Keratinocyte (primary cell): ENCODE measurements at regions not wholly inside any gene's neighbourhood (a gene's known extent, or its start where the extent isn't known, plus 50 kb on each side); places are given as distances from the start of the nearest gene placed in this dataset.

Source experiments
- DNase-seq: peaks from one replicate; pipeline ENCODE4 v3.0.0-alpha.2; 2011; ENCODE audit warnings: low read depth, missing footprints, low spot score
- FAIRE-seq: peaks from 2 replicates; lab custom pipeline; 2011; peaks lifted over from hg19 to GRCh38; lab: Jason Lieb, UNC
- H2AFZ ChIP-seq: 2 replicates; pipeline ENCODE4 v1.6.0; 2012; ENCODE audit warnings: low read length, control low read depth, inconsistent platforms; ENCODE audit not compliant: control insufficient read depth
- H3K27ac ChIP-seq: 2 replicates; pipeline ENCODE4 v1.5.1; 2011; ENCODE audit warnings: low read length; ENCODE audit not compliant: control insufficient read depth, insufficient read depth
- H3K27me3 ChIP-seq: 3 replicates; pipeline ENCODE4 v1.6.0; 2011; ENCODE audit warnings: low read length; ENCODE audit not compliant: control insufficient read depth, insufficient read depth; ENCODE audit errors: extremely low read depth
- H3K36me3 ChIP-seq, 2 experiments: 2 replicates in 1 of 2; 3 replicates in 1 of 2; pipeline ENCODE4 v1.5.1; 2011; ENCODE audit warnings: low read length in 2 of 2, mild to moderate bottlenecking in 1 of 2; ENCODE audit not compliant: control insufficient read depth in 2 of 2, insufficient read depth in 2 of 2; ENCODE audit errors: extremely low read depth in 1 of 2
- H3K4me1 ChIP-seq: 3 replicates; pipeline ENCODE4 v1.5.1; 2011; ENCODE audit warnings: low read length; ENCODE audit not compliant: control insufficient read depth, insufficient read depth; ENCODE audit errors: extremely low read depth
- H3K4me2 ChIP-seq: 3 replicates; pipeline ENCODE4 v1.6.0; 2011; ENCODE audit warnings: low read depth, low read length; ENCODE audit not compliant: control insufficient read depth, insufficient read depth; ENCODE audit errors: extremely low read depth
- H3K4me3 ChIP-seq, 3 experiments: fragments of 200-600 bp in 1 of 3; sonication (generic) in 1 of 3; 2 replicates in 2 of 3; 3 replicates in 1 of 3; pipeline ENCODE4 v1.5.1; 2011 to 2016; ENCODE audit warnings: low read length in 3 of 3, mild to moderate bottlenecking in 3 of 3, control low read depth in 2 of 3, inconsistent platforms in 1 of 3, low read depth in 1 of 3, mixed read lengths in 1 of 3, mixed run types in 1 of 3, moderate library complexity in 1 of 3; ENCODE audit not compliant: control insufficient read depth in 2 of 3, insufficient read depth in 2 of 3; ENCODE audit errors: extremely low read depth in 1 of 3
- H3K79me2 ChIP-seq: 2 replicates; pipeline ENCODE4 v1.6.0; 2012; ENCODE audit warnings: low read length; ENCODE audit not compliant: control insufficient read depth, insufficient read depth
- H3K9ac ChIP-seq: 3 replicates; pipeline ENCODE4 v1.6.0; 2011; ENCODE audit warnings: low read length; ENCODE audit not compliant: control insufficient read depth, insufficient read depth; ENCODE audit errors: extremely low read depth
- H3K9me1 ChIP-seq: 3 replicates; pipeline ENCODE4 v1.6.0; 2011; ENCODE audit warnings: low read length; ENCODE audit not compliant: control insufficient read depth, insufficient read depth; ENCODE audit errors: extremely low read depth
- H3K9me3 ChIP-seq: 2 replicates; pipeline ENCODE4 v1.5.1; 2012; ENCODE audit warnings: low read depth, low read length; ENCODE audit not compliant: control insufficient read depth
- H4K20me1 ChIP-seq: 3 replicates; pipeline ENCODE4 v1.6.0; 2011; ENCODE audit warnings: low read length; ENCODE audit not compliant: control insufficient read depth, insufficient read depth; ENCODE audit errors: extremely low read depth
- EZH2 ChIP-seq: IDR thresholded peaks from one replicate; pipeline ENCODE4 v1.6.1; 2012; ENCODE audit warnings: inconsistent platforms, mild to moderate bottlenecking, low read length, moderate library complexity
- dilution Hi-C: fragments of 300-500 bp; cut with MboI; formaldehyde crosslinking; loops from one replicate; pipeline ENCODE4 v1.7.0; 2020; ENCODE audit warnings: low sequenced_read_pairs; ENCODE audit not compliant: extremely low pct_ligation_motif_present
- TF ChIP-seq, protein P1 (sequence below), 3 experiments: IDR thresholded peaks in 1 of 3; conservative IDR thresholded peaks in 1 of 3; optimal IDR thresholded peaks in 1 of 3; 2 replicates in 2 of 3; 3 replicates in 1 of 3; pipeline versions ENCODE3 to v1.5.1; 2011; ENCODE audit warnings: low read length in 3 of 3, mild to moderate bottlenecking in 3 of 3, moderate library complexity in 2 of 3, control low read depth in 1 of 3, inconsistent platforms in 1 of 3; ENCODE audit not compliant: insufficient read depth in 2 of 3; ENCODE audit errors: extremely low read depth in 1 of 3

DNA sequence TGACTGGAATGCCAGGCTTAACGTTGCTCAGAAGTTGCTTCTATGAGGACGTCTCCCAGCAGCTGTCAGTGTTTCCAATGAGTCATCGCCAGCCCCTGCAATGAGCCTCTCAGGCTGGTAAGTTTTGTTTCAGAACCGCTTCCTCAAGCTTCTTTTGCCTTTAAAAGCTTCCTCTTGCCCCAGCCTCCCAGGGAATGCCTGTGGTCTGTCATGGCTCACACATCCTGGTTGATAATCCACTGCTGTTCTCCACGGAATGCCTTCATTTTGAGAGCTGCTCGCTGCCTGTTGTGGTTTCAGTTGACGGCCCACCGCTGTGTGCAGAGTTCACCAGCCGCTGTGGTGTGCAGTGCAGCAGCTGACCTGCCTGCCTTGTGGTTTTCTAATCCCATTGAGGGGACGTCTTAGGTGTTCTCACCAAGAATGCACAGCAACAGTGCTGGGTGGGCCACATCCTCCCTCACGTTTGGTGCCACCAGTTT lies 96.4 kb downstream of the RTP5 start:
- FAIRE-seq (no peak), DNase-seq (no peak)
- Histone ChIP-seq H3K9me1 (no peaks in the 10 kb centered on the region), H3K4me3 (no peak overlapping the region), H3K36me3 (no peaks in the 10 kb centered on the region), H3K9me3 (no peaks in the 10 kb centered on the region), H3K79me2 (no peaks in the 10 kb centered on the region), H2AFZ (no peak overlapping the region), H3K9ac (no peak overlapping the region), H3K4me2 (no peak overlapping the region), H3K27me3 (no peaks in the 10 kb centered on the region), H3K4me1 (no peaks in the 10 kb centered on the region), H3K27ac (no peak overlapping the region), H4K20me1 (no peaks in the 10 kb centered on the region)
- dilution Hi-C loops, result no loop called here
- TF ChIP-seq, protein P1, sequence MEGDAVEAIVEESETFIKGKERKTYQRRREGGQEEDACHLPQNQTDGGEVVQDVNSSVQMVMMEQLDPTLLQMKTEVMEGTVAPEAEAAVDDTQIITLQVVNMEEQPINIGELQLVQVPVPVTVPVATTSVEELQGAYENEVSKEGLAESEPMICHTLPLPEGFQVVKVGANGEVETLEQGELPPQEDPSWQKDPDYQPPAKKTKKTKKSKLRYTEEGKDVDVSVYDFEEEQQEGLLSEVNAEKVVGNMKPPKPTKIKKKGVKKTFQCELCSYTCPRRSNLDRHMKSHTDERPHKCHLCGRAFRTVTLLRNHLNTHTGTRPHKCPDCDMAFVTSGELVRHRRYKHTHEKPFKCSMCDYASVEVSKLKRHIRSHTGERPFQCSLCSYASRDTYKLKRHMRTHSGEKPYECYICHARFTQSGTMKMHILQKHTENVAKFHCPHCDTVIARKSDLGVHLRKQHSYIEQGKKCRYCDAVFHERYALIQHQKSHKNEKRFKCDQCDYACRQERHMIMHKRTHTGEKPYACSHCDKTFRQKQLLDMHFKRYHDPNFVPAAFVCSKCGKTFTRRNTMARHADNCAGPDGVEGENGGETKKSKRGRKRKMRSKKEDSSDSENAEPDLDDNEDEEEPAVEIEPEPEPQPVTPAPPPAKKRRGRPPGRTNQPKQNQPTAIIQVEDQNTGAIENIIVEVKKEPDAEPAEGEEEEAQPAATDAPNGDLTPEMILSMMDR (optimal IDR thresholded peaks at IDR 0.05 in 1 of 3, IDR thresholded peaks at IDR 0.05 in 1 of 3, conservative IDR thresholded peaks at IDR 0.05 in 1 of 3; ENCODE audit: extremely low read depth in 1 of 3, insufficient read depth in 2 of 3, low read length in 3 of 3), result no peak

DNA sequence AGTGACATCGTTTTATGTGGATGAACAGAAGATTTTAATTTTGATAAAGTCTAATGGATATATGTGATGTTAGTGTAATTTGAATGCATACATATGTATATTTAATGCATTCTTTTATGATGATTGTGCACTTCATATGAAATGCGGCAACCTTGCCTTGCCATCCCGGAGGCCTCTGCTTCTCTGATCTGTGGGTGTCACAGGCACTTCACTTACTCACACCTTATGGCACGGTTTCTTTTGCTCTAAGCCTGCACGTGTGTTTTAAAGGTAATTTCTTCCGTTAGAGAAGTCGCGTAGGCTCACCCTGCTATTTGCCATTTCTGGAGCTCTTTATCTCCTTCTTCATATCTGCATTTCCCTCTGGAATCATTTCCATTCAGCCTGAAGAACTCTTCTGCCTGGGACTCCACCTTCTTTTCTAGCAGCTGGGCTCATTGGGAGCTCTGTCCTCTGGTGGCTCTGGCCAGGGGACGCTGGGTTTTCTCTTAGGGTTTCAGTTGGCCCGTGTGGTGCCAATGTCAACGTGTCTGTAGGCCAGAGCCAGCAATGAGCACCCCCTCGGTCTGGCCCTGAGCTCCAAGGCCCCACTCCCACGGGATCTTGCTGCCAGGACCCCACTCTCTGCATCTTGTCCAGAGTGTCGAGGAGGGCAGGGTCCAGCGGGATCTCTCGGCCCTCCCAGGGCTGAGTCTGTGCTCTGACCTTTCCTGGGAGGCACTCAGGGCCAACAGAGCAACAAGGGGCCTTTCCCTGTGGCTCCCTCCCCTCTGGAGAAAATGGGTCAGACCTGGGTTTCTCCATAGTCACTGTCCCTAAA lies 97.3 kb downstream of the RTP5 start:
- H2AFZ ChIP-seq, result no peak overlapping the region
- no peaks in the 10 kb centered on the region for H3K9me3 ChIP-seq
- no peak overlapping the region for H3K4me2 ChIP-seq
- DNase-seq (no peak), FAIRE-seq (no peak)
- H3K9ac ChIP-seq, result no peak overlapping the region
- no peaks in the 10 kb centered on the region for H4K20me1 ChIP-seq
- H3K79me2 ChIP-seq, result no peaks in the 10 kb centered on the region
- TF ChIP-seq, protein P1 (optimal IDR thresholded peaks at IDR 0.05 in 1 of 3, IDR thresholded peaks at IDR 0.05 in 1 of 3, conservative IDR thresholded peaks at IDR 0.05 in 1 of 3; ENCODE audit: extremely low read depth in 1 of 3, insufficient read depth in 2 of 3, low read length in 3 of 3), result no peak
- no peak for TF ChIP-seq EZH2
- H3K36me3 ChIP-seq, result no peaks in the 10 kb centered on the region
- no peaks in the 10 kb centered on the region for H3K9me1 ChIP-seq
- no peak overlapping the region for H3K4me3 ChIP-seq
- no peaks in the 10 kb centered on the region for H3K4me1 ChIP-seq
- dilution Hi-C loops, result no loop called here
- no peak overlapping the region for H3K27ac ChIP-seq
- H3K27me3 ChIP-seq, result no peaks in the 10 kb centered on the region
